ENCODE measurements at regions not wholly inside any gene's neighbourhood (a gene's known extent, or its start where the extent isn't known, plus 50 kb on each side); places are given as distances from the start of the nearest gene placed in this dataset.

DNA sequence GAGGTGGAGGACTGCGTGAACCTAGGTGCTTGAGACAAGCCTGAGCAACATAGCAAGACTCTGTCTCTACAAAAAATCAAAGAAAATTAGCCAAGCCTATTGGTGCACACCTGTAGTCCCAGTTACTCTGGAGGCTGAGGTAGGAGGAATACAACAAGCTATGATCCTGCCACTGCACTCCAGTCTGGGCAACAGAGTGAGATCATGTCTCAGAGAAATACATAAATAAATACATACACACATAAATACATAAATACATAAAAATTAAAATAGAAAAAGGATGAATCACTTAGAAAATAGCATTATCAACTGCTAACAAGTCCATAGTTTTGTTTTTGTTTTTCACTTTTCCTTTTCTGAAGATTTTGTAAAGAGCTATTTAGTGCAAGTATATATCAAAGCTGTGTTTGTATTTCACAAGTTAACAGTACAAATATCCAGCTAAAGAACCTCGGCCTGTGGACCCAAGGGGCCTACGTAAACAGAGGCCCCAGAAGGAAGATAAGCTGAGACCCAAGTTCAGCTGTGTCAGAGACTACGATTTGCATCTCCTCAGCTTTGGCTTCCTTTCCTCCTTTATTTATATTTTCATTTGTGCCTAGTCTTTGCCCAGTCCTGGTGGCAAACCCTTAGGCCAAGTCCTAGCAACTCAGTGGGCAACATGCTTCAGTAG is 67.1 kb upstream of the ROBO2 start:
- DNase-seq (ENCODE audit: low read depth), result no peak

DNA sequence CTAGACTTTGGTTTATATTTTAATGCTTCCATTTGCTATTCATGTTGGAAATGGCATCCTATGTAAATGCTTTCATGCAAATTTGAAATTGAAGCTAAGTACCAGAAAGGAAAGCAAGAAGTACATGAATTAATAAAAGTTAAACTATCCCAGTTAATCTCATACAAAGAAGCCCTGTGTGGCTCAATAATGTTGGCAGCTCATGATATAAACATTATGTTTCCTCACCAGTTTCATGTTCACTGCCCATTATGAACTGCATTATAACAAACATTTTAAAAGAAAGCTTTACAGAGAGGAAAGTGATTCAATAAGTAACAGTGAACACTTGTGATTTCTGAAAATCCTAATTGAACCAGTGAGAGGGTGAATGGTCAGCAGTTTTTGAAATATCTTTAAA is 62.9 kb upstream of the ROBO2 start:
- DNase-seq (ENCODE audit: low read depth), result no peak

DNA sequence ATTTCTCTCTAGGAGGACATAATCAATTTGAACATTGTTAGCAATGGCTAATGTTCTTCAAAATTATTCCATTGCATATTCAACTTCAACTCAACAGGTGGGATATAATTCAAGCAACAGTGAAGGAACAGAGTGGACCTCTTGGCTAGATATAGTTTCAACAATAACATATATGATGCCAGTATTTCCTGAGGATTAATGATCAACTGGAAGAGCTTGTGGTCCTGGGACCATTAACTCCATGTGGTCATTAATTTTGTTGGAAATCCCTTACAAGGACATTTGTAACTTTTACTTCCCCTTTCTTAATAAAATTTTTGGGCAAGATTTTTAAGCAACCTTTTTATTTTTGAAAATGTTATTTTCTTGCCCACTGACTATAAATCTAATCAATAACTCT is 54.3 kb upstream of the ROBO2 start:
- DNase-seq (ENCODE audit: low read depth), result no peak

DNA sequence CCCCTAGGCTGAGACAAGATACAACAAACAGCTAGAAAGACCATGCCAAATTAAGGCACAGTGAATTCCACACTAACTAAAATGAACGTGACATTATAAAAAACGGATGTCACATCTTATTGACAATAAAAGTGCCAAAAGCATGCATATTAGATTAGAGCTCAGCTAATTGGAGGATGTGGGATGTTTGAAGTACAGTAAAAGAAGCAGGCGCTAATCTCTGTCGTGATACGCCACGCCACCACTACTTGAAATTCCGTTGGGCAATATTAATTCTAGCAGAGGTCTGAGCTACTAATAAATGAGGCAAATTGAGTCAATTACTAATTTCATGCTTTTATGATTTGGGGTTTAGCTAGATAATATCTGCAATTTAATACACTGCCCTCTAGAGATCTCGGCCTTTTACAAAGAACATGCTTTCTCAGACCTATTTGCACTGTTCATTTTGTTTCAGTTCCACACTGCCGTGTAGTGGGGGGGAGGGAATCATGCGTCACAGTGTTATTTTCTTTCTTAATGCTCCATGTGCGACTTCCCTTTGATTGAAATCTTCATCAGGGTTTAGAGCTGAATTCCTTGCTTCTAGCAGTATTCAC is 52.9 kb upstream of the ROBO2 start:
- no peak for DNase-seq (ENCODE audit: low read depth)
